LNCaP clone FGC (cell line): ENCODE measurements at regions not wholly inside any gene's neighbourhood (a gene's known extent, or its start where the extent isn't known, plus 50 kb on each side); places are given as distances from the start of the nearest gene placed in this dataset.

Experiments used
- DNase-seq: peaks from one replicate; pipeline ENCODE4 v3.0.0-alpha.2; 2011; ENCODE audit warnings: low read depth
- H3K4me3 ChIP-seq: 2 replicates; pipeline ENCODE4 v1.5.1; 2011; ENCODE audit warnings: mild to moderate bottlenecking, low read depth, low read length, control low read depth
- TF ChIP-seq, protein P1 (sequence below): IDR thresholded peaks from 2 replicates; pipeline ENCODE4 v1.5.1; 2012; ENCODE audit warnings: mild to moderate bottlenecking; ENCODE audit not compliant: control insufficient read depth, insufficient read depth; ENCODE audit errors: extremely low read depth

DNA sequence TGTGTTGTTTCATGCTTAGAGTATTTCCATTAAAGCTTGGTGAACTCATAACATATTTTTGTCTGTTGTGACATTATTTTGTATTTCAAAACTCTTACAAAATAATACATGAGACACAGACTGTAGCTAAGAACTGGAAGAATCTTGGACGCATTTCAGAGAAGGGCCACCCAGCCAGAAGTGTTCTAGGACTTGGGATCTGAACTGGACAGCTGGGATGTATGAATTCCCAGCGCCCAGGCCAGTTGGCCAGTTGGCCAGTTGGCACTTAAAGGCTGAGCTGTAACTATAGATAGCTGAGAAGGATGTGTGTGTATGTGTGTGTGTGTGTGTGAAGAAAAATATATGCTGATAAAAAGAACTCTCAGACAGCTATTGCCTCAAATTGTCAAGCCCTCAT, 193.4 kb upstream of the GPR101 start:
- no peak overlapping the region for H3K4me3 ChIP-seq
- TF ChIP-seq, protein P1, sequence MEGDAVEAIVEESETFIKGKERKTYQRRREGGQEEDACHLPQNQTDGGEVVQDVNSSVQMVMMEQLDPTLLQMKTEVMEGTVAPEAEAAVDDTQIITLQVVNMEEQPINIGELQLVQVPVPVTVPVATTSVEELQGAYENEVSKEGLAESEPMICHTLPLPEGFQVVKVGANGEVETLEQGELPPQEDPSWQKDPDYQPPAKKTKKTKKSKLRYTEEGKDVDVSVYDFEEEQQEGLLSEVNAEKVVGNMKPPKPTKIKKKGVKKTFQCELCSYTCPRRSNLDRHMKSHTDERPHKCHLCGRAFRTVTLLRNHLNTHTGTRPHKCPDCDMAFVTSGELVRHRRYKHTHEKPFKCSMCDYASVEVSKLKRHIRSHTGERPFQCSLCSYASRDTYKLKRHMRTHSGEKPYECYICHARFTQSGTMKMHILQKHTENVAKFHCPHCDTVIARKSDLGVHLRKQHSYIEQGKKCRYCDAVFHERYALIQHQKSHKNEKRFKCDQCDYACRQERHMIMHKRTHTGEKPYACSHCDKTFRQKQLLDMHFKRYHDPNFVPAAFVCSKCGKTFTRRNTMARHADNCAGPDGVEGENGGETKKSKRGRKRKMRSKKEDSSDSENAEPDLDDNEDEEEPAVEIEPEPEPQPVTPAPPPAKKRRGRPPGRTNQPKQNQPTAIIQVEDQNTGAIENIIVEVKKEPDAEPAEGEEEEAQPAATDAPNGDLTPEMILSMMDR, result no peak
- DNase-seq, result no peak

DNA sequence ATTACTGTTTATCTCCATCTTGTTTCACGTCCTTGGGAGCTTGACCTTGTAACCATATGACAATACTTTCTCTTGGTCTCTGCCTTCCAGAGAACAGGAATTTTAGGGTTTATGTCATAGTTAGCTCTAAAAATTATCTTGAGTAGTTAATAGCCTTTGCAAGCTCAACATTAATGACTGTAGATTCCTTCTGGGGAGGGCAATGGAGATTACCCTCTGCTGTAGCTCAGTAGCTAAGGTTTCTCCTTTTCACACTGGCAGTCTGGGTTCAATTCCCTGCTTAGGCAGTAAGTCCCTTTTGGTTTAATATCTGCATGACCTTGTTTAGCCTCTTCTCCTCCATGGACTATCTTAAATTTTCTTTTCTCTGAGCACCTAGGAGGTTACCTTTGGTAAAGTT, 181.7 kb upstream of the GPR101 start:
- no peak overlapping the region for H3K4me3 ChIP-seq
- DNase-seq, result no peak
- TF ChIP-seq, protein P1, result no peak

DNA sequence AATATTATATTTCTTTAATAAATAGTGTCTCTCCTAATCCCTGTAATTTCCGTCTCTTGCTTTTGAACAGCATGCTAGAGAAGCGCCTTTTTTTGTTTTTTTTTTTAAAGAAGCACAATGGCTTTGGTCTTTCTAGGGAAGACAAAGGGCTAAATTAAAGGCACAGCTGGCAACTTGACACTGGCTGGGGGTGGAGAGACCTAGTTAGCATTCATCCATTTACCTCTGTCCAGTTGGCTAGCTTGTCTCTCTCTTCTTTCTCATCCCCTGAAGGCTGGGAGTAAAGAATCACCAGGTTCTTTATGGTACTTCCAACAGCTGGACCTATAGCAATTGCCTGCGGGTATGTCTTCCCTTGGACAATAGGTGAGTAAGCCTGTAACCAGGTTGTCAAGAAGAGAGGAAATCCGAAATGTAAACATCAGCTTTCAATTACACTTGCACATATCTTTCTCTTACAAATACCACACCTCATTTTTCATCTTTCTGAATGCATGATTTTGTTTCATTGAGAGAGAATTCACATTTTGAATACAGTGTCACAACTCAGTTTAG, 178.4 kb upstream of the GPR101 start:
- TF ChIP-seq, protein P1, result no peak
- no peak overlapping the region for H3K4me3 ChIP-seq
- no peak for DNase-seq

DNA sequence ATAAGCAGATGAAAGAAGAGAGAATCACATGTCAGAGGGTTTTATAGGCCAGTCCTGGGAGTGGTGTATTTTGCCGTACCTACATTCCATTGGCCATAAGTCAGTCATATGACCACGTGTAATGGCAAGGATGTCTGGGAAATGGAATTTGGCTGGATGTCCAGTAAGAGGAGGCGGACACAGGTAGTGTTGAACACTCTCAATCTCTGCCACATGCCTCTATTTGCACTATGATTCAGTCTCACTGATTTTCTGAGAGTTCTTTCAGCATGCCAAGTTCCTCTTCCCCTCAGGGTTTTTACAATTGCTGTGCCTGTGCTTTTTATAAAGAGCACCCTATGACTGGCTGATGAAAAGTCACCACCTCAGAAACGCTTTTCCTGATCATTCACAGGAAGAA, 164.2 kb upstream of the GPR101 start:
- TF ChIP-seq, protein P1, result no peak
- DNase-seq, result no peak
- no peak overlapping the region for H3K4me3 ChIP-seq

DNA sequence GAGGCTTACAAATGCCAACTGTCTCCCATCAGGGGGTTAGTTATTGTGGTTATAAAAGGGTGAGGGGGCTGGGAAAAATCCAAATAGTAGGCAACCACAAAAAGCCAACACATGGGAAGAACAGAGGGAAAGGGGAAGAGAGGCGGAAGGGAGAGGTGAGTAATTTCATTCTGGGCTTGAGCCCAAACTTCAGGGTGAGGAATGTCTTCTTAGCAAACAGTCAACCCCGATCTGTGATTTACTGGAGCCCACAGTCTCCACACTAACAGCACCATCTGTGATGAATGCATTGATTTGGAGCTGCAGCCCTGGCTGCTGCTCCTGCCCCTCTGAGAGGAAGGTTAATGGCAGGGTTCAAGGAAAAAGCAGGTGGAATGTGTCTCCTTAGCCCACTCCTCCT, 162.2 kb upstream of the GPR101 start:
- DNase-seq, result no peak
- TF ChIP-seq, protein P1, result no peak
- no peak overlapping the region for H3K4me3 ChIP-seq

DNA sequence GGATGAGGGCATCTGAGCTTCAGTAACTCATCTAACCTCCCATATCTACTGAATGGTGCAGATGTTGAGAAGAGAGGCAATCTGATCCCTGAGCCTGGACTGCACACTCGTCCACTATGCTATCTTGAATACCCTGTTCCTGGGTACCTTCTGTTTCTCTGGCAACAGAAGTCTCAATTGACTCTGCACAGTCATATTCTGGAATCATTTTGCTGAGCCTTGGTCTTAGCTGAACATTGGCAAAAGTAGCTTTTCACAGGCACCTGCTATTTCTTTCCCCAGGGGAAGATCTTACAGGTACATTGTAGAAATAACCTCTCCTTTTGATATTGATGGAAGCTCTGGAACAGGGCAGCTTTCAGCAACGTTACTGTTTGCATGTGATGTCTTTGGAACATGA, 161.5 kb upstream of the GPR101 start:
- DNase-seq, result no peak
- TF ChIP-seq, protein P1, result no peak

DNA sequence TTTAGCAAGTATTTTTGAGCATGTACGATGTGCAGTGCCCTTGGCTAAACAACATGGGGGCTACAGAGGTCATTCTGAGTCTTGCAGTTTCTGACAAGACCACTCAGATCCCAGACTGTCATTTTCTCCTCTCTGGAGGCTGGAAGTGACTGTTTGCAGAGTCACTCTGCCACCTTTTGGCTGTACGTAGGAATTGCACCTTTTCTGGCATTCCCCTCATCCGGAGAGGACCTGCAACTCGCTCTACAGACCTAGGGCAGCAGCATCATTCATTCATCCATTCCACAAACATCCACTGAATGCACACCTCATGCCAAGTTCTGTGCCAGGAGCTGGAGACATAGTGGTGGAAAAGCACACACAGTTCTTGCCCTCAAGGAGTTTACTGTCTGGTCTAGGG, 160.4 kb upstream of the GPR101 start:
- DNase-seq, result no peak
- TF ChIP-seq, protein P1, result peak; percentile 48
- H3K4me3 ChIP-seq, result no peak overlapping the region

More for the DNA sequence above, 161.5 kb upstream of the GPR101 start:
- H3K4me3 ChIP-seq, result no peak overlapping the region
